HG02571 (cell line): ENCODE measurements at regions not wholly inside any gene's neighbourhood (a gene's known extent, or its start where the extent isn't known, plus 50 kb on each side); places are given as distances from the start of the nearest gene placed in this dataset.

ENCODE experiments used
- ATAC-seq: cut with Tn5 transposase; IDR thresholded peaks from one replicate; pipeline ENCODE4 v1.9.1; 2021; ENCODE audit warnings: mild to moderate bottlenecking, moderate library complexity; ENCODE audit not compliant: unreplicated experiment

DNA sequence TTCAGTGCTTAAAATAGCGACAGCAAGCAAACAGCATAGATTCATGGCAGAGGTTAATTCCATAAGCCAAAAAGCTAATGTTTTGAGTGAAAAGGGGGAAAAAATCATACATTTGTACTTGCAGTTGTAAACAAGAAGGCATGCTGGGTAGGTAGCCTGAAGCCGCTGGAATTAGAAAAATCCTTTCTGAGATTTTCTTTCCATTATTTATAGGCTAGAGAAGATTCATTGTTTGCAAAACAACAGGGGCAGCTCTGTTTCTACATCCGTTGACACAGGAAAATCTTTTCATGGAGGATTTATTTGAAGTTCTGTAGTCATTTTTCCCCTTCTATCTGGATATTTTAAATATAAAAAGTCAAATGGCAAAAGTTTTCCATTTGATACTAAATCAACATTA, 843.9 kb downstream of the QKI start:
- no peak for ATAC-seq

DNA sequence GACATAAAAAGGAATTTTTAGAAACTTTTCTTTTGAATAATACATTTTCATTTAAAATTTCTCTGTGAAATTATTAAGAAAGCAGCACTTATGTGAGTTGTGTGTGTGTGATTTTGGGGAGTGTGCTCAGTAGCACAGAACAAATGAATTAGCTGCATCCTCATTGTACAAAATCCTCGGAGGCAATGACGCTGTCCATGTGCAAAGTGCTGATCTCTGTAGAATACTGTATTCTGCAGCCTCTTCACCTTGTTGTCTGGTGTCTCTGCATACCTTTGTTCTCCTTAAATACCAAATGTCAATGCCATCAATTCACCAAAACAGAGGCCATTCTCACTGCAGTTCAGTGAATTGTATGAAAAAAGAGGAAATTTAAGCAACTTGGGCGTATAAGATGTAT, 838.4 kb downstream of the QKI start:
- no peak for ATAC-seq

DNA sequence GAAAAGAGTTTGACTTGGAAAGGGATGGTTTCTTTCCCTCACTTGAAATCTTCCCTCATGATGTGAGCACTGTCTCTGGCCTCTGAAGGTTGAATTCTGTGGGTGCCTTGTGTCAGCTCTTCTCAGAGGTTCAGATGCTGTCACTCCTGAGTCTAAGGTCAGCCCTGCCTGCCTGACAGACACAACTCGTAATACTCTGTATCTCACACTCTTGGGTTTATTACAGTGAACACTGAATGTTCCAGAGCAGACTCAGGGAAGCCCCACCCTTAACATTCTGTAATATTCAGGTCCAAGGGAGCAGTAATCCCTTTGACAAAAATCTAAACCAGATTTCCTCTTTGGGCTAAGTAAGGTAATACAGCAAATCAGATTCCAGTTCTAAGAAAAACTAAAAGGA, 837.8 kb downstream of the QKI start:
- no peak for ATAC-seq

DNA sequence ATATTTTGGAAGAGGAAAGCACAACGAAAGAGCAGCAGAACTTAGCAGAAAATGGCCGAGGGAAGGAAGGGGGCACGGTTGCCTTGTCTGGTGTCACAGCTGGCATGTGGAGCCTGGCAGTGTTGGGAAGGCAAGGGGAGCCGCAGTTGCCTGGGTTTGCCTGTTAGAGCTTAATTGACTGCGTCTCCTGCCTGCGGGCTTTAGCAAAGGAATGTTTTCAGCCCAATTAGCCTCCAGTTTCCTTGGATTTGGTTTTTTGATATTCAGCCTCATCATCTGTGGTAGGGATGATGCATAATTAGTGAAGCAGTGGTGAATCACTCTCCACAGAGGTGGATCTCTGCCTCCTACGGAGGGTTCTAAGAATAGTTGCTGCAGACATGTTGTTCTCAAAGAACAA, 832.6 kb downstream of the QKI start:
- ATAC-seq, result no peak

DNA sequence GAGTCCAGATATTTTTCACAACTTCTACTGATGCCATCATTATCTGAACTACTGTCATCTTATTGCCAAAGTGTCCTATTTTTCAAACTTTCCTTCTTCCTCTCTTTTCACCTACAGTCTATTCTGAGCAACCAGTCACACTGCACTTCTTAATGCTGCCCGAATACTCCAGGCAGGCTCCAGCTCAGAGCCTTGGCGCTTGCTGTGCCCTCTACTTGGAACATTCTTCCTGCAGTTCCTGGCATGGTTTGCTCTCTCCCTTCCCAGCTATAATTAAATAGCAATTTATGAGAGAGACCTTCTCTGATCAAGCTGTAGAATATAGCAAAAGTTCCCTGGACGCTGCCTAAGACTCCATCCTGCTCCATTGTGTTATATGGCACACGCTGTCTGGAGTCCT, 831.6 kb downstream of the QKI start:
- ATAC-seq, result no peak

DNA sequence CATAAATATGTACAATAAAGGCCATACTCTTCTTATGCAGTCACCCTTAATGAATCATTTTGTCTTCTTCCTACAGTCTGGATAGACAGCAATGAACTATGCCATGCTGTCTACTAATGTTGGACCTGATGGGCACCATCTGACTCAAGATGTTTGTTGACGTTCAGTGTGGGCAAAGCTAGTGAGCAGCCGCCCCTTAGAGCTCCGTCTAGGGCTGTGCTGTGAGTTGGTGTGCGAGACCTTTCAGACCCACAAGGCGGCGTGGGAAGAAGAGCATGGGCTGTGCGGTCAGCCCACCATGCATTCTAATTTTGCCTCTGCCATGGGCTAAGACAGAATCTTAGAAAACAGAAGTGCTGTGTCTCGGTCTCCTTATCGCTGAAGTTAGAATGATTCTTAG, 829.4 kb downstream of the QKI start:
- ATAC-seq, result no peak

DNA sequence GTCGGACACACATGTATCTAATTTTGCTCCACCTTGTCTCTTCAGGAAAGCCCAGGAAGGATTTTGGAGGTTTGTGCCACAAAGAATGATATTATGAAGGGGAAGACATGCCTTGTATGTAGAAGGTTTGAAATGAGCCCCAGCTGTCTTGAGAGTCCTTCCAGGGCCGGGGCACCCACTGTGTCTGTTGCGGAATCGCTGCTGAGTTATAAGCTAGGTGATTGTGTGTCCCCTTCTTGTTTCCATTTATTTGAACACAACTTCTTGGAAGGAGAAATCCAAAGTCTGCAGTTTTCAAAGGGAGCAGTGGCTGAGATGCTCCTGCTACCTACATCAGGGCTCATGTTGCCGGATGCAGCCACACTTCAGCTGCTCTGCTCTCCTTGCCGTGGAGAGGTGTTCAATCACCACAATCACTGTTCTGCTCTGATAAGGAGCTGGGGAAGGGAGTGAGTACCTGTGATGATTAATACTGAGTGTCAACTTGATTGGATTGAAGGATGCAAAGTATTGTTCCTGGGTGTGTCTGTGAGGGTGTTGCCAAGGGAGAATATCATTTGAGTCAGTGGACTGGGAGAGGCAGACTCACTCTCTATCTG, 828.6 kb downstream of the QKI start:
- no peak for ATAC-seq

DNA sequence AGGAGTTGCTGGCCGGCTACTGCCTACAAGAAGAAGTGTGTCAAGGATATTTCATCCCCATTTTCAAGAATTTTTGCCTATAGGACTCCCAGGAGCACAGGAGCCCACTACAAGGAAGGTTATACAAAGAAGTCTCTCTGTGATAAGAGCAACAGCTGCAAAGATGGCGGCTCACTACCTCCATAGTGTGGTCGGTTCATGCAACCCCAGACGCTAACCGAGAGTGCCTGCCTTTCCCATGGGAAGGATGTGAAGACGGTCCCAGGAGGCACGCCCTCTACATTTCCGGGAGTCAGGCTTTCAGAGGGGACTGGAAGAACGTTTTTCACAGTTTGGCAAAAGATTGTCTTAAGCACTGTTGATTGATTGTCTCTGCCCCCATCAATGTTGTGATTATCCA, 816.3 kb downstream of the QKI start:
- no peak for ATAC-seq

DNA sequence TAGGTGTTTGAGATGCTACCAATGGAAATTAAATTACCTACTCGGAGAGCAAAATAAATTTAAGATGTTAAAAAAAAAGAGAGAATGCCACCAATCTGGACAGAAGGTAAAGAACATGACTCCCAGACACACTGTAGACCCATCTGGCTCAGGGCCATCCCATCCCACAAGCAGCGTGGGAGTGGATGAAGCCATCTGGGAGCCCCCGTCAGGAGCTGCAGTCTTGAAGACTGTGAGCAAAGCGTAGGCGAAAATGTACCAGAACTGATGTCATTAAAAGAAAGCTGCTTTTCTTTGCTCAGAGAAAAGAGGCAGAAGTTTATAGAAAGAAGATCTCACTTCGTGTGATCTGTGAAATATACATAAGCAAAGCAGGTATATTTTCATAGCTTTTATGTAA, 815.7 kb downstream of the QKI start:
- no peak for ATAC-seq

DNA sequence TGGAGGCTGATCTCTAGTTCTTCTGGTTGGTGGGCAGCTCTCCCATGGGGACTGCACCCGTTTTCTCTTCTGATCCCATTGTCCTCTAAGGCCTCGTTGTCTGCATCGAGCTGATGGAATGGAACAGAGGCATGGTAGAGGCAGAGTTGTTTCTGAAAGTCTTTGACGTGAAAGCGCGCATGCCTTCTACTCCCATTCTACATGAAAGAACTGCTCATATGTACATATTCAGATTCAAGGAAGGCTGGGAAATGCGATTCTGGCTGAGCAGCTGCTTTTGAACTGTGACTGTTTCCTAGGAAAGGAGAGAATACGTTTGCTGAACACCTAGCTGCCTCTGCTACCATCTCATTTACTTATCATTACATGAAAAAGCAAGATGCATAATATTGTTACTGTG, 815.2 kb downstream of the QKI start:
- no peak for ATAC-seq

DNA sequence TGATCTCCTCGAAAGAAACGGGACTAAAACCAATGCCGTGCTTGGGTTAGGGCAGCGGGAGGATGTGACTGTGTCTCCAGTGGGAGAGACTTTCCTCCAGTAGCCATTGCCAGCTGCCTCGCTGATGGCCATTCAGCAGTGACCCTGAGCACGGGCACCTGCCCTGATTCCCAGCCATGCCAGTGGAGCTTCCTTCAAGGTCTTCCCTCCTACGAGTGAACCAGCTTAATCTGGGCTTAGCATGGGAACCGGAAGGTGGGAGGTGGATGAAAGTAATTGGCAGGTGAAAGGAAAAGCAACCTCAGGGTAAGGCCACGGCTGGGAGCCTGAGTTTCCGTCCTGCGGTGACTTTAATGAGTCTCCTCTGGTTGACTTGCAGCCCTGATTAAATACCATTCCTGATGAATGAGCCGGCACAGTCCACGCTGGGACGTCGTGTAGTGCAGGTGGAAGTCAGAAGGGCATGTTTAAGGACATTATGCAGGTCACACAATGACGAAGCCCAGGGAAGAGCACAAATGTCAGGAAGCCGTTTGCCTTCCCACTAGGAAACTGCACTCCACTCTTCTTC, 813.5 kb downstream of the QKI start:
- no peak for ATAC-seq

DNA sequence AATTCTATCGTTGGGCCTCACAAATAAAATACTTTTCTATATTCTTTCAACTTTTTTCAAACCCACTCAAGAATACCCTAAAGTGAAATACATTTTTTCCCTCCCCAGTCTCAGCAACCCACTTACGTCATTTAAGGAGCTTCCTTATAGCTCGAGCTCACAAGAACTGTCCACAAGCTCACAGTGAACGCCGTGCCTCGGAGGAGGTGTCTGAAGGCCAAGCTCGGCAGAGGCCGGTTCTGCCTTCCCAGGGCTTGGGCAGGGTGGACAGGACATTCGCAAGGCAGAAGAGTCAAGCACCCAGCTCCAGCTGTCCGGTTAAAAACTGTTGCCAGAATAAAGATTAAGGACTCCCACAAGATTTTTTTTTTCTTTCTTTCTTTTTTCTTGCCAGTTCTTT, 802.3 kb downstream of the QKI start:
- ATAC-seq, result no peak

DNA sequence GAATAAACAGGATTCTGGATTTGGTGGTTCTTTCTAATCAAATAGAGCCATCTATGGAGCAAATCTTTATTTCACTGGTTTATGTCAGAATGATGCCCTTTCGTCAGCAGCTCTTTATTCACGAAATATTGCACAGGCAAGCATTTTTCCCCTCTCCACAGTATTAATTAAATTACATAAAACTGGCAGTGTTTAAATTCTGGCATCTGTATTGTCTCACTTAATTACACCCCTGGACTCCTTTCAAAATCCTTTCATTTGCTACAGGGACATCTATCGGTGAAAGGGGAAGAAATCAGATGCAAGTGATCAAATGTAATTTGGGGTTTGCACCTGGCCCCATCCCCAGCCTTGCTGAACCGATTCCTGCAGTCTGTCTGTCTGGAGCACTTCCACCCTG, 801.9 kb downstream of the QKI start:
- no peak for ATAC-seq

DNA sequence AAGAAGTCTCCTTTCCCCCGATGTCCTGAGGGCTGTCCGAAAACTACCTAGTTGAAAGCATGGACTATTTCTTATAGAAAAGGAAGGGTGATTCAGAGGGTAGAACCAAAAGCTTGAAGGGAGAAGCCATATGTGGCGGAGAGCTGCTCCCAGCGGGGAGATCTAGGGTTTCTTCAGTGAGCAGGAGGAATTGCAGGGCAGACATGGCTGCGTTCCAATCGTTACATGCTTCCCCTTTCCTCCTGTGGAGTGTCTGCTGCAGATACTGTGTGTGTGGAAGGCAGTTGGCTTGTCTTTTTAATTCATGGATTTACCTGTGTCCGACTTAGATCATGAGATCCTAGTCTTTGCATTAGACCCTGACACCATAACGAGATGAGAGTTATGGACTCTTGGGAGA, 799.5 kb downstream of the QKI start:
- ATAC-seq, result no peak

DNA sequence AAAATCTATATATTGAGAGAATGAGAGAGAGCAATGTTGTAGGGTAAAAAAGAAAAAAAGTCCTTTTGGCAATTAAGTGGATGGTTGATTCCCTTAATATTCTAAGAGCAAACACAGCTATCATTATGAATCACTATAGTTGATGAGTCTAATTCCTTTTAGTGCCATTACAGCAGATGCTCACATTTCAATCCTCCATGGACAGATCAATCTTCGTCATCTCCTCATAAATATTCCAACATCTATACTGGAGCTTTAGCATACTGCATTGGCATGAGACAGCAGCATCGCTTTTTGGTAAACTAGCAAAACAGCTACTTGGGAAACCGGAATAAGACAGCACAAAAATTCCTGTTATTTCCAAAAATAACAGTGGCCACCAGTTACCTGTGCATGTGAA, 796.7 kb downstream of the QKI start:
- ATAC-seq, result no peak

DNA sequence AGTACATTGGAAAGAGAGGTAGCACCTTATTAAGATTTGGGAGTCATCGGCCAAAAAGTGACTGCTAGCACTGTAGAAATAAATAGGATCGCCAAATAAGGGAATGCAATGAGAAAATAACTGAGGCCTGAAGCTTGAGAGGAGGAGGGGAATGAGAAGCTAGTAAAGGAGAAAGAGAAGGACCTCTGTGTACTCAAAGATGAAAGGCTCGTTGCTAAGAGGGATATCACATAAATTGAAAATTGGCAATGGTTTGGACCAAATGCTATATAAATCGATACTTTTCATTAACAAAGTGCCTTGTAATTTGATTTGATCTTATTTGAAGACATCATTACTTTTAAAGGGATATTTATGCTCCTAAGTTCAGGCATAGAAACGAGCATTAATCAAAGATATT, 796.3 kb downstream of the QKI start:
- no peak for ATAC-seq

DNA sequence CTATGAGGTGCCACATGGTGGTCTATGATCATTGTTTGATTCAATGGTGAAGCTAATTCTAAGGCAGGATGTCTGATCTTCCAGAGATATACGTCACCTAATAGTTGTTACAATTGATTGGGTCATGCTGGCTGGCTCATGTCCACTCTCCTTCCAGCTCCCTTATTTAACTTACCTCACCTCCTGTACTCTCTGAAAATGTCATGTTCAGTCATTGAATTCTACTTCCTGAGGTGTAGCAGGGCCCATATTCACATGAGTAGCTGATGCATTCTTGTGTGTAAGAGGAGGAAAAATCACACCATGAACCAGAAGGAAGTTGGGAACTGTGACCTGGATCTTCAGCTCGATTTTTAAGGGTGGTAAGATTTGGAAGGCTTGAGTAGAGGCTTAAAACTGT, 795.8 kb downstream of the QKI start:
- no peak for ATAC-seq

DNA sequence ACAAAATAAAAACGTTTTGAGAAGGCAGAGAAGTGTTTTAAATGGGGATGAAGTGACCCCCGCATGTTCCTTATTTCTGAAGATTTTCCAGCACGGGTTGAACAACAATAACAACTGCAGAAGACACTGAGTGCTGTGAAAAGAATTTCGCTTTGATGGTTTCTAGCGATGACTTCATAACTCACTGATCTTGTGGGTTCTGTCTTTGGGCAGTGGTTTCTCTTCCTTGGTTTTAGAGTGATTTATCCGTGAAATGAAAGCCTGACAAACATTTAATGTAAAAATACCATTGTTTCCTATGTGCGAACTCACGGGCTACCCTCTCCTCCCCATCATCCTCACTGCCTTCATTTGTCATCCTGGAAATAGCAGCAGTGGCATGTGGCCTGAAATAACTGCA, 793.9 kb downstream of the QKI start:
- ATAC-seq, result no peak

DNA sequence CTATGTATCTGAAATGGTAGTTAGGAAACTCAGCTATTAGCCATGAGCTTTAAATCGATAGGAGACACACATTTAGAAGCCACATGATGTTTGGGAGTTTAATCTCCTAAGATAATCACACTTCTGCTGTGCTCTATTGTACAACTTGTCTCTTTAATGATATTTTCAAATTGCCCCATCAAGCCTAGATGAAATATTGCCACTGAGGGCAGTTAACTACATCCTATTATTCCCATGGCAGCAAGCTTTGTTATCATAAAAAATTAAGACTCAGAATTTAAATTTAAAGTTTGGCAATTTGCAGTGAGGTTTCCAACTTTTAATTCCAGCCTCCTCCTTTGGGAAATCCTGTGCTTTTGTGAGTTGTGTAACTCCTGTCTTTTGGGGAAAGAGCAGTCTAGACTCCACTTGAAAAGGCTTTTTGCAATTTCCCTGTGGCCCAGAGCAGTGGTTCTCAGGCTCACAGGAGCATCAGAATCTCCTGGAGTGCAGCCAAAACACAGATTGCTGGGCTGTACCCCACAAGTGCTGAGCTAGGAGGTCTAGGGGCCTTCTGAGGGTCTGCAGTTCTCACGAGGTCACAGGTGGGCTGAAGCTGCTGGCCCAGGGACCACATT, 792.4 kb downstream of the QKI start:
- ATAC-seq, result no peak

DNA sequence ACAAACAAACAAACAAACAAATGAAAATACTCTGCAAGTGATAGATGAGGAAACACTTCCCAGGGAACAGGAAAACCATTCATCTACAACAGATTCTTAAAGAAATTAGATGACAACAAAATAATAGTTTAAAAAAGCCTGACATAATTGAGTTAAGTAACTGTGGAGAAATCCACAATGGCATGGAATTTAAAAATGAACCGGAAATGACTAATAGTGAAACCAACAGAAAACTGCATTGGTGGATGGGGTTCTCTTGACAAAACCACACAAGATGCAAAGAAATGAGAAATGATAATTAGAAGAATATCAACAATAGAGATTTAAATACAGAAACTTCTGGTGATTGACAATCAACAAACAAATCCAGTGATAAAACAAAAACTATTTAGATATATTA, 785.6 kb downstream of the QKI start:
- ATAC-seq, result no peak

DNA sequence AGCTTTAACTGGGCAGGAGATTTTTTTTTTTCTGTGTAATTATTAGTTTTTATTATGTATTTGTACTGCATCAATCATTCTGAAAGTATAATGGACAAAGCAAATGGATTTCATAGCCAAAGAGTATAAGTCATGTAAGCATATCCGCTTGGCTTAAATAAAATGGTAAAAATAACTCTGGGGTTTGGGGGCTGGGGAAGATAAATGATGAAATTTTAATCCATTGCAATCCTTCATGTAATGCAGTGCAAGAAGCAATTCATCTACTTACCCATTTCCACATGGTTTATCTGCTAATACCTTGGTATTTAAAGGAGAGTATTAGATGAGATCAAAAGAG, 781.4 kb downstream of the QKI start:
- no peak for ATAC-seq

DNA sequence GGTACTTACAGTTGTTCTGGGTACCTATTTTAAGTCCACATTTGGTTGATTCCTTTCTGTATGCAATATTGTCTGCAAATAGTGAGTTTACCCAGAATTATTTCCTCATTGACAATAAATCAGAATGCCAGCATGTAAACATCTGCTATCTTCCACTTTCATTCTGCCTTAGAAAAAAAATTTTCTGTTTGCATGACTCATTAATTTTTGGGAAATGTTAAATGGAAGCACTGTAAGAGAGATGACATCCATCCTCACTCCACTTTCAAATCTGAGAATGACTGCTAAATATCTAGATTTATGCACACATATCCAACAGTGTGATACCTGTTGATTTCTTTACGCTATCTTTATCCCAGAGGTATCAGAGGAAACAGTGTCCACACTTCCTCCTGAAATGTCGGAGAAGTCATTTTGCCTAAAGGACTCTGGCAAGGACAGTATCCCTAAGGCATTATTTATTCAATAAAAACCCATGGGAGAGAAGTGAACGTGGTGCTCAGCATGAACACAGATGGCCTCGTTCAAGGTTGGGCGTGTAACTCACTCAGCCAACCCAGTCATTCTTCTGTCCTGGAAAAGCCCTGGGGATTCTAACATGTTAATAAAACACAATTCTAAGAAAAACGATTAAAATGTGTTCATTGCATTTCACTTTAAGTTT, 780.9 kb downstream of the QKI start:
- no peak for ATAC-seq

DNA sequence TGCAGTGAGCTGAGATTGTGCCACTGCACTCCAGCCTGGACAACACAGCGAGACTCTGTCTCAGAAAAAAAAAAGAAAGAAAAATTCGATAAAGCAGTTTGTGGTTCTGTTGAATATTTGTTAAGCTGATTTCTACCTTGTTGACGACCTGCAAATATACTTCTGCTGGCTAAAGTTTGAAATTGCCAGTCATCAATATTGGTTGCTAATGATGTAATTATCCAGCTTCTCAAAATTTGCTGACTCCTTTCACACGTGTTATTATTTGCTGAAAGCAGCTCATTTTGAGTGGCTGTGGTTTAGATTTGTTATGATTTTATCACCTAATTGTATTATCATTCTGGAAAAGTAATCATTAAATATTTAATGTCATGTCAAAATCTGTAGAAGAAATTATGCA, 774.3 kb downstream of the QKI start:
- no peak for ATAC-seq
